PC-3 (cell line): ENCODE measurements at regions not wholly inside any gene's neighbourhood (a gene's known extent, or its start where the extent isn't known, plus 50 kb on each side); places are given as distances from the start of the nearest gene placed in this dataset.

ENCODE experiments used
- ATAC-seq: fragments of 200-7000 bp; cut with Tn5 transposase; 2 replicates; pipeline ENCODE4 v1.9.1; 2020; ENCODE audit warnings: mild to moderate bottlenecking, moderate library complexity
- BruUV-seq: library from RNA; stranded (reverse); fragments of 400-500 nt; replicated peaks from 2 replicates; lab custom pipeline; 2021; lab: Mats Ljungman, UMichigan
- CTCF ChIA-PET: fragments of 300-600 bp; sonication (Branson Sonifier 250); formaldehyde crosslinking; loops from one replicate; lab custom pipeline; 2022; ENCODE audit warnings: antibody characterized with exemption; lab: Charles Lee
- POLR2A ChIA-PET: fragments of 300-600 bp; sonication (Branson Sonifier 250); formaldehyde crosslinking; loops from one replicate; lab custom pipeline; 2022; ENCODE audit warnings: antibody characterized with exemption; ENCODE audit not compliant: unreplicated experiment; lab: Charles Lee
- DNase-seq: peaks from one replicate; pipeline ENCODE4 v3.0.0-alpha.2; 2015
- H2AFZ ChIP-seq: fragments of 300-600 bp; sonication (generic); 2 replicates; pipeline ENCODE4 v1.6.0; 2016; ENCODE audit warnings: antibody characterized with exemption, low read length
- H3F3A ChIP-seq: fragments of 300-600 bp; sonication (generic); one replicate; pipeline ENCODE4 v1.6.0; 2017; ENCODE audit warnings: antibody characterized with exemption, low read length, control low read depth, mild to moderate bottlenecking; ENCODE audit not compliant: unreplicated experiment
- H3K27ac ChIP-seq: fragments of 300-600 bp; sonication (generic); 2 replicates; pipeline ENCODE4 v1.5.1; 2016; ENCODE audit warnings: mild to moderate bottlenecking, low read length
- H3K27me3 ChIP-seq: fragments of 300-600 bp; sonication (generic); 2 replicates; pipeline ENCODE4 v1.6.1; 2016; ENCODE audit warnings: low read length, mixed read lengths
- H3K36me3 ChIP-seq: fragments of 300-600 bp; sonication (generic); 2 replicates; pipeline ENCODE4 v1.6.1; 2016; ENCODE audit warnings: low read depth, mixed run types, low read length, mixed read lengths
- H3K4me1 ChIP-seq: fragments of 300-600 bp; sonication (generic); 2 replicates; pipeline ENCODE4 v1.5.1; 2016; ENCODE audit warnings: low read length; ENCODE audit not compliant: insufficient read depth
- H3K4me2 ChIP-seq: fragments of 300-600 bp; sonication (generic); 2 replicates; pipeline ENCODE4 v1.6.0; 2016; ENCODE audit warnings: low read length
- H3K4me3 ChIP-seq: fragments of 300-600 bp; sonication (generic); 2 replicates; pipeline ENCODE4 v1.5.1; 2016; ENCODE audit warnings: mild to moderate bottlenecking, low read length, mixed read lengths
- H3K79me2 ChIP-seq: fragments of 300-600 bp; sonication (generic); 2 replicates; pipeline ENCODE4 v1.6.1; 2017; ENCODE audit warnings: low read length, mixed read lengths
- H3K9ac ChIP-seq: fragments of 300-600 bp; sonication (generic); 2 replicates; pipeline ENCODE4 v1.6.0; 2016; ENCODE audit warnings: mild to moderate bottlenecking, low read length
- H3K9me2 ChIP-seq: fragments of 300-600 bp; sonication (generic); replicated peaks from 2 replicates; pipeline ENCODE4 v1.6.1; 2016; ENCODE audit warnings: mixed run types, low read length, mixed read lengths
- H3K9me3 ChIP-seq: fragments of 300-600 bp; sonication (generic); 2 replicates; pipeline ENCODE4 v1.6.1; 2016; ENCODE audit warnings: low read length, mixed read lengths
- H4K20me1 ChIP-seq: fragments of 300-600 bp; sonication (generic); 2 replicates; pipeline ENCODE4 v1.6.1; 2016; ENCODE audit warnings: low read length, mixed read lengths
- CTCF ChIP-seq: fragments of 300-600 bp; sonication (generic); conservative IDR thresholded peaks from 2 replicates; pipeline ENCODE4 v1.5.1; 2017; ENCODE audit warnings: antibody characterized with exemption, low read depth, mild to moderate bottlenecking, low read length
- EZH2 ChIP-seq: fragments of 300-600 bp; sonication (generic); IDR thresholded peaks from one replicate; pipeline ENCODE4 v1.6.1; 2017; ENCODE audit warnings: antibody characterized with exemption, mild to moderate bottlenecking, low read length; ENCODE audit not compliant: unreplicated experiment
- EZH2phosphoT487 ChIP-seq: fragments of 300-600 bp; sonication (generic); IDR thresholded peaks from 2 replicates; pipeline ENCODE4 v1.6.1; 2018; ENCODE audit warnings: mild to moderate bottlenecking, antibody characterized with exemption, low read length, borderline replicate concordance
- intact Hi-C: fragments of 100-400 bp; cut with micrococcal nuclease; formaldehyde crosslinking; loops from 2 replicates; pipeline ENCODE4 v1.9.0; 2023

- Histone ChIP-seq H3K4me3 (no peak overlapping the region), H3K4me2 (no peak overlapping the region), H3K9me3 (no peaks in the 10 kb centered on the region), H3K79me2 (no peaks in the 10 kb centered on the region), H4K20me1 (no peaks in the 10 kb centered on the region), H3K9me2 (no peaks in the 10 kb centered on the region), H3K27me3 (peaks cover 50% of the 10 kb centered on the region), H3K36me3 (no peaks in the 10 kb centered on the region), H3K9ac (no peak overlapping the region), H2AFZ (no peak overlapping the region), H3K4me1 (no peaks in the 10 kb centered on the region), H3F3A (no peaks in the 10 kb centered on the region), H3K27ac (no peak overlapping the region)
- BruUV-seq, result no TSS peak
- DNase-seq, result no peak
- TF ChIP-seq EZH2 (no peak), EZH2phosphoT487 (no peak)
- no peak for ATAC-seq
- POLR2A ChIA-PET, result no interaction called here
- CTCF ChIA-PET, result no interaction called here
- intact Hi-C loops, result no loop called here
These were observed 302.4 kb downstream of the THBS2 start for GRCh38 chr6:168951217-168951616.

DNA sequence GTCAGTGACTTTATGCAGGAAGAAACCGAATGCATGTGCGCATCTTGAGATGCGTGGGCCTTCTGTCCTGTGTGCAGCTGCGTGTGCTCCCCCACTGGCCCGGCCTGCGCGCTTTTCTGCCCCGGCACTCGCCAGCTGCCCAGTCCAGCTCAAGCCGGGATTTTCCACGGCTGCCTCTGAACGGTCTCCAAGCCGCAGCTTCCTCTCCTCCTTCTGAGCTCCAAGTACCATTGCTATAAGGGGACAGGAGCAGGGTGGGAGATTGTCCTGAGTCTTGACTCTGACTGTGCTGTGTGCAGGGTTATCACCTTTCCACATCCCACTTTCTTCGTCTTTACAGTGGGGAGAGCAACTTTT lies 302.8 kb downstream of the THBS2 start:
- Histone ChIP-seq H3K9me3 (no peaks in the 10 kb centered on the region), H3K27me3 (peaks cover 50% of the 10 kb centered on the region), H3K9me2 (no peaks in the 10 kb centered on the region), H3K79me2 (no peaks in the 10 kb centered on the region), H3K4me3 (no peak overlapping the region), H2AFZ (no peak overlapping the region), H3K4me1 (no peaks in the 10 kb centered on the region), H3F3A (no peaks in the 10 kb centered on the region), H3K36me3 (no peaks in the 10 kb centered on the region), H3K4me2 (no peak overlapping the region), H4K20me1 (no peaks in the 10 kb centered on the region), H3K27ac (no peak overlapping the region), H3K9ac (no peak overlapping the region)
- BruUV-seq, result no TSS peak
- DNase-seq, result no peak
- CTCF ChIA-PET, result no interaction called here
- TF ChIP-seq CTCF (no peak), EZH2phosphoT487 (no peak), EZH2 (no peak)
- POLR2A ChIA-PET, result no interaction called here
- no peak for ATAC-seq
- intact Hi-C loops, result no loop called here

DNA sequence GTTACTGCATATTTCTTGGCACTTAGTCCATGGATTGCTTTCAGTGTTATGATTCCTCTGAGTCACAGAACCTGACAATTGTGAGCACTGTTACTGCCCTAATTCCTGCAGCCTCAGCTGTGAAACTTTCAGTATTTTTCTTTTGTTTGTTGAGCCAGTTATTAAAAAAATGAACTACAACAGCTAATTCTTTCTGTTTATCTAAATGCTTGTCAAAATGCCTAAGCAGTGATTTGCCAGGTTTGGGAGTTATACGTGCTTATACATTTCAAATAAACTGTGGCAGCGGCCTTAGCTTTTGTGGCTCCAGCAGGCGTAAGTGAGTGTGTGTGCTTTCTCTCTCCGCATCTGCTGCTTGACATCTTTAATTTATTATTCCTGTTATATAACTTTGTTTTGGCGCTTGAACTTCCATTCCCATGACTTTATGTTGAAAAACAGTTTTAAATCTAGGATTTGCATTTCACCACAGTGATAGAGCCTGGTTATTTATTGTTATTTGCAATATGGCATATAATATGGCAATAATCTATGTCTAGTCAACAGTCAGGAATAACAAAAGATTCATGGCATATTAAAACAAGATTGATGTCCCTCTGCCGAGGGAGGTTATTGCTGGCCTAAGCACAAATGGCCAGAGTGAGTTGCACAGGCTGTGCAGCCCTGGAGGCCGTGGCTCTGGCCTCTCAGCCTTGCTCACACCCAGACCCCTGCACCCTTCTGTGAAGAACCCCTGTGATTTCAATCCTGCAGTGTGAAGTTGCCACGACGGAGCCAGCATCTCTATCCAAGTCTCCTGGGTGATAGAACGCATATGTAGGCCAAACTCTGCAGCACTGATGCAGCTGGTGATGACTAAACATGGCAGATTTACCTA lies 303.4 kb downstream of the THBS2 start:
- DNase-seq (no peak), ATAC-seq (no peak)
- no peaks in the 10 kb centered on the region for H3K9me3 ChIP-seq
- no peaks in the 10 kb centered on the region for H4K20me1 ChIP-seq
- H3K4me1 ChIP-seq, result no peaks in the 10 kb centered on the region
- no peak overlapping the region for H2AFZ ChIP-seq
- CTCF ChIA-PET, result no interaction called here
- H3K27ac ChIP-seq, result no peak overlapping the region
- BruUV-seq, result no TSS peak
- TF ChIP-seq EZH2, result no peak
- no peak for TF ChIP-seq CTCF
- TF ChIP-seq EZH2phosphoT487, result no peak
- no peak overlapping the region for H3K4me3 ChIP-seq
- H3K36me3 ChIP-seq, result no peaks in the 10 kb centered on the region
- H3K9me2 ChIP-seq, result no peaks in the 10 kb centered on the region
- intact Hi-C loops, result no loop called here
- H3K27me3 ChIP-seq, result peaks cover 50% of the 10 kb centered on the region
- POLR2A ChIA-PET, result no interaction called here
- H3K79me2 ChIP-seq, result no peaks in the 10 kb centered on the region
- H3K4me2 ChIP-seq, result no peak overlapping the region
- no peak overlapping the region for H3K9ac ChIP-seq
- H3F3A ChIP-seq, result no peaks in the 10 kb centered on the region
